ENCODE measurements at regions not wholly inside any gene's neighbourhood (a gene's known extent, or its start where the extent isn't known, plus 50 kb on each side); places are given as distances from the start of the nearest gene placed in this dataset.

DNA sequence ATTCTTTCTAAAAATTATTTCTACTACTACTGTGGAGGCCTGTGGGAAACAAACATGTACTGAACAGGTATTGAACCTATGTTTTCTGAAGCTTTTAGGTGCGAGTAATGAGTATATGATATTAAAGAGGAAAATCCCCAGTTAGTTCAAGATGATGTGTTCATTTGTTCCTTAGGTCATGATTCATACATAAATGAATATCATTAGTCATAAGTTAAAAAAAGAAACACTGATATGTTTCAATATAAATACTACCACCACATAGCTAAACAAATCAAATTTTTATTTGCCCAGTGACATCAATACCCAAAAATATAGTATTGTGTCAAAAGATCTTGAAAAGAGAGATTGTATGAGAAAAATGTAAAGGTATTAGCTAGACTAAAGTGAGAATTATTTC lies 210.7 kb upstream of the GNAI1 start:
- Mint-ChIP-seq H3K9me3 (ENCODE audit: insufficient read depth) (peaks cover 6% of the 10 kb centered on the region), H3K4me3 (no peak overlapping the region), H3K27ac (no peak overlapping the region), H3K4me1 (no peaks in the 10 kb centered on the region), H3K27me3 (no peaks in the 10 kb centered on the region)
- no peak overlapping the region for H2AFZ ChIP-seq (ENCODE audit: insufficient read depth, low read depth, low read length, poor library complexity, severe bottlenecking)
- H3K27ac ChIP-seq (ENCODE audit: low read length in 2 of 2): no peak overlapping the region
- no peaks in the 10 kb centered on the region for H3K79me2 ChIP-seq (ENCODE audit: control insufficient read depth, insufficient read depth, low read length)
- no peak for TF ChIP-seq EZH2 (IDR thresholded peaks at IDR 0.05; ENCODE audit: borderline replicate concordance, insufficient read depth, low read depth, low read length, poor library complexity, severe bottlenecking)
- TF ChIP-seq, protein P1, sequence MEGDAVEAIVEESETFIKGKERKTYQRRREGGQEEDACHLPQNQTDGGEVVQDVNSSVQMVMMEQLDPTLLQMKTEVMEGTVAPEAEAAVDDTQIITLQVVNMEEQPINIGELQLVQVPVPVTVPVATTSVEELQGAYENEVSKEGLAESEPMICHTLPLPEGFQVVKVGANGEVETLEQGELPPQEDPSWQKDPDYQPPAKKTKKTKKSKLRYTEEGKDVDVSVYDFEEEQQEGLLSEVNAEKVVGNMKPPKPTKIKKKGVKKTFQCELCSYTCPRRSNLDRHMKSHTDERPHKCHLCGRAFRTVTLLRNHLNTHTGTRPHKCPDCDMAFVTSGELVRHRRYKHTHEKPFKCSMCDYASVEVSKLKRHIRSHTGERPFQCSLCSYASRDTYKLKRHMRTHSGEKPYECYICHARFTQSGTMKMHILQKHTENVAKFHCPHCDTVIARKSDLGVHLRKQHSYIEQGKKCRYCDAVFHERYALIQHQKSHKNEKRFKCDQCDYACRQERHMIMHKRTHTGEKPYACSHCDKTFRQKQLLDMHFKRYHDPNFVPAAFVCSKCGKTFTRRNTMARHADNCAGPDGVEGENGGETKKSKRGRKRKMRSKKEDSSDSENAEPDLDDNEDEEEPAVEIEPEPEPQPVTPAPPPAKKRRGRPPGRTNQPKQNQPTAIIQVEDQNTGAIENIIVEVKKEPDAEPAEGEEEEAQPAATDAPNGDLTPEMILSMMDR (IDR thresholded peaks at IDR 0.05): no peak
- no peaks in the 10 kb centered on the region for H3K4me1 ChIP-seq (ENCODE audit: control insufficient read depth in 2 of 2, insufficient read depth in 2 of 2, low read length in 2 of 2)
- ATAC-seq (ENCODE audit: low read depth) (no peak), DNase-seq (no peak)
- WGBS (ENCODE audit: insufficient coverage): no CpG with 5 or more reads among the region's 1 CpG
- H3K4me2 ChIP-seq (replicated peaks; ENCODE audit: low read depth, low read length, poor library complexity, severe bottlenecking): no peak overlapping the region
- H4K20me1 ChIP-seq (ENCODE audit: control insufficient read depth, insufficient read depth, low read length, poor library complexity, severe bottlenecking): no peaks in the 10 kb centered on the region
- H3K36me3 ChIP-seq (replicated peaks in 1 of 2; ENCODE audit: control extremely low read depth in 1 of 2, control insufficient read depth in 1 of 2, extremely low read depth in 1 of 2, insufficient read depth in 2 of 2, low read length in 1 of 2): no peaks in the 10 kb centered on the region
- peaks cover 0 to 17% (median 0%) of the 10 kb centered on the region in 3 donors for H3K9me3 ChIP-seq (ENCODE audit: control extremely low read depth in 1 of 3, control insufficient read depth in 2 of 3, insufficient read depth in 1 of 3, low read length in 2 of 3)
- no peak overlapping the region for H3K9ac ChIP-seq (ENCODE audit: low read length)
- no peaks in the 10 kb centered on the region for H3K27me3 ChIP-seq (replicated peaks in 1 of 4; ENCODE audit: control extremely low read depth in 1 of 4, control insufficient read depth in 3 of 4, insufficient read depth in 4 of 4, low read length in 3 of 4)
- H3K4me3 ChIP-seq (ENCODE audit: control extremely low read depth in 1 of 5, extremely low read depth in 1 of 5, insufficient read depth in 1 of 5, low read depth in 2 of 5, low read length in 4 of 5): no peak overlapping the region
- POLR2A ChIA-PET: no interaction called here
- intact Hi-C loops (cut with micrococcal nuclease): no loop called here
- CTCF ChIA-PET: no interaction called here

DNA sequence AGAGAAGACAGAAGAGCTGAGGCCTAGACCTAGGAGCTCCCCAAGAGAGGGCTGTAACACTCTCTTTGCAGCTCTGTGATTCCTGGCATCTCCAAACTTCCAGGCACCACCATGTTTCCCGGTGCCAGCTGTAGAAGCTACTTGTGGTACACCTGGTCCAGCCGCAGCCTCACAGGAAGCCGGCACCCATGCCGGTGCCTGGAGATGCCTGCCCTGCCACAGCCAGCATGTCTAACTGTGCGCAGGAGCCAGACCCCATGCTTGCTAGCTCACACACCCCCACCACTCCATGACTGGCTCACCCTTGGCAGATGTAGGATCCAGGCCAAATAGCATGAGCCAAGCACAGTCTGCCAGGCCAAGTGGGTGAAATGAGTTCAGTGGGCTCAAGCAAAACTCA lies 211.7 kb upstream of the GNAI1 start:
- Mint-ChIP-seq H3K9me3 (ENCODE audit: insufficient read depth) (peaks cover 2% of the 10 kb centered on the region), H3K27me3 (no peaks in the 10 kb centered on the region), H3K27ac (no peak overlapping the region), H3K4me1 (no peaks in the 10 kb centered on the region), H3K4me3 (no peak overlapping the region)
- Histone ChIP-seq H3K9ac (ENCODE audit: low read length) (no peak overlapping the region), H3K36me3 (replicated peaks in 1 of 2; ENCODE audit: control extremely low read depth in 1 of 2, control insufficient read depth in 1 of 2, extremely low read depth in 1 of 2, insufficient read depth in 2 of 2, low read length in 1 of 2) (no peaks in the 10 kb centered on the region), H3K4me1 (ENCODE audit: control insufficient read depth in 2 of 2, insufficient read depth in 2 of 2, low read length in 2 of 2) (no peaks in the 10 kb centered on the region), H2AFZ (ENCODE audit: insufficient read depth, low read depth, low read length, poor library complexity, severe bottlenecking) (no peak overlapping the region), H3K79me2 (ENCODE audit: control insufficient read depth, insufficient read depth, low read length) (no peaks in the 10 kb centered on the region), H3K9me3 (ENCODE audit: control extremely low read depth in 1 of 3, control insufficient read depth in 2 of 3, insufficient read depth in 1 of 3, low read length in 2 of 3) (peaks cover 0 to 17% (median 0%) of the 10 kb centered on the region in 3 donors), H3K4me2 (replicated peaks; ENCODE audit: low read depth, low read length, poor library complexity, severe bottlenecking) (no peak overlapping the region), H3K4me3 (ENCODE audit: control extremely low read depth in 1 of 5, extremely low read depth in 1 of 5, insufficient read depth in 1 of 5, low read depth in 2 of 5, low read length in 4 of 5) (no peak overlapping the region), H3K27me3 (replicated peaks in 1 of 4; ENCODE audit: control extremely low read depth in 1 of 4, control insufficient read depth in 3 of 4, insufficient read depth in 4 of 4, low read length in 3 of 4) (no peaks in the 10 kb centered on the region), H3K27ac (ENCODE audit: low read length in 2 of 2) (no peak overlapping the region), H4K20me1 (ENCODE audit: control insufficient read depth, insufficient read depth, low read length, poor library complexity, severe bottlenecking) (no peaks in the 10 kb centered on the region)
- intact Hi-C loops (cut with micrococcal nuclease): no loop called here
- POLR2A ChIA-PET: no interaction called here
- CTCF ChIA-PET: no interaction called here
- TF ChIP-seq, protein P1 (IDR thresholded peaks at IDR 0.05): no peak
- TF ChIP-seq EZH2 (IDR thresholded peaks at IDR 0.05; ENCODE audit: borderline replicate concordance, insufficient read depth, low read depth, low read length, poor library complexity, severe bottlenecking): no peak
- ATAC-seq (ENCODE audit: low read depth): no peak
- WGBS (ENCODE audit: insufficient coverage): 99% methylated on average over 5 of the region's 5 CpGs
- no peak for DNase-seq

Data from B cell (primary cell).